Loucy (cell line): ENCODE measurements at regions not wholly inside any gene's neighbourhood (a gene's known extent, or its start where the extent isn't known, plus 50 kb on each side); places are given as distances from the start of the nearest gene placed in this dataset.

Experiments used
- CTCF ChIP-seq: fragments of 200-600 bp; sonication (generic); conservative IDR thresholded peaks from 2 replicates; pipeline ENCODE4 v1.5.1; 2014; ENCODE audit warnings: mild to moderate bottlenecking, antibody characterized with exemption, low read length
- EZH2phosphoT487 ChIP-seq: fragments of 200-600 bp; IDR thresholded peaks from 2 replicates; pipeline ENCODE4 v1.6.1; 2018; ENCODE audit warnings: antibody characterized with exemption, mild to moderate bottlenecking, moderate library complexity, borderline replicate concordance

- TF ChIP-seq CTCF (no peak), EZH2phosphoT487 (no peak)
Observed at GRCh38 chr2:236677368-236677767, 107.7 kb downstream of the ACKR3 start.
